H1 (cell line): ENCODE measurements at regions not wholly inside any gene's neighbourhood (a gene's known extent, or its start where the extent isn't known, plus 50 kb on each side); places are given as distances from the start of the nearest gene placed in this dataset.

Source experiments
- CTCF ChIA-PET: fragments of 300-600 bp; sonication (Branson Sonifier 250); formaldehyde crosslinking; loops from one replicate; lab custom pipeline; 2021; ENCODE audit not compliant: partially characterized antibody; lab: Charles Lee
- POLR2A ChIA-PET: fragments of 300-600 bp; sonication (Branson Sonifier 250); formaldehyde crosslinking; loops from one replicate; lab custom pipeline; 2021; ENCODE audit warnings: inconsistent platforms; ENCODE audit not compliant: partially characterized antibody; lab: Charles Lee
- DNase-seq, 2 experiments: peaks; one replicate each; pipeline versions ENCODE4 v3.0.0 to v3.0.0-alpha.2; 2010 to 2022; ENCODE audit warnings: low spot score in 2 of 2, low read depth in 1 of 2, mixed read lengths in 1 of 2
- FAIRE-seq: peaks from 2 replicates; lab custom pipeline; 2011; peaks lifted over from hg19 to GRCh38; lab: Jason Lieb, UNC
- H2AFZ ChIP-seq: 2 replicates; pipeline ENCODE4 v1.8.1; 2012; ENCODE audit warnings: low read length, inconsistent platforms
- H2AK5ac ChIP-seq: 2 replicates; pipeline ENCODE4 v1.6.1; 2013; ENCODE audit warnings: low read depth, low read length
- H2BK120ac ChIP-seq: replicated peaks from 2 replicates; pipeline ENCODE3; 2013; ENCODE audit warnings: low read depth, low read length, inconsistent platforms
- H2BK12ac ChIP-seq: 2 replicates; pipeline ENCODE4 v1.6.1; 2013; ENCODE audit warnings: low read depth, low read length
- H2BK15ac ChIP-seq: 2 replicates; pipeline ENCODE4 v1.6.1; 2013; ENCODE audit warnings: low read length
- H2BK20ac ChIP-seq: 2 replicates; pipeline ENCODE4 v1.6.1; 2013; ENCODE audit warnings: low read length
- H2BK5ac ChIP-seq: 2 replicates; pipeline ENCODE4 v1.6.1; 2013; ENCODE audit warnings: low read depth, low read length
- H3K14ac ChIP-seq: 2 replicates; pipeline ENCODE4 v1.6.1; 2013; ENCODE audit warnings: inconsistent platforms; ENCODE audit not compliant: insufficient read length
- H3K18ac ChIP-seq: 2 replicates; pipeline ENCODE4 v1.6.1; 2013; ENCODE audit warnings: low read length; ENCODE audit errors: extremely low read depth
- H3K23ac ChIP-seq: 2 replicates; pipeline ENCODE4 v1.6.1; 2013; ENCODE audit warnings: inconsistent platforms; ENCODE audit not compliant: insufficient read length
- H3K23me2 ChIP-seq: 2 replicates; pipeline ENCODE4 v1.6.1; 2013; ENCODE audit warnings: low read depth, low read length
- H3K27ac ChIP-seq: 2 replicates; pipeline ENCODE4 v1.6.1; 2011; ENCODE audit warnings: low read depth, low read length, inconsistent platforms
- H3K27me3 ChIP-seq, 4 experiments: replicated peaks in 1 of 4; 1 replicate in 1 of 4; 2 replicates in 3 of 4; pipeline versions ENCODE4 v1.6.1 to v1.8.1; 2011 to 2013; ENCODE audit warnings: low read length in 3 of 4, mild to moderate bottlenecking in 3 of 4, inconsistent platforms in 2 of 4, mixed read lengths in 2 of 4, moderate library complexity in 1 of 4; ENCODE audit not compliant: control insufficient read depth in 3 of 4, insufficient read depth in 3 of 4; ENCODE audit errors: extremely low read depth in 1 of 4
- H3K36me3 ChIP-seq, 4 experiments: 2 replicates each; pipeline versions ENCODE4 v1.6.1 to v1.8.1; 2011 to 2013; ENCODE audit warnings: mild to moderate bottlenecking in 4 of 4, low read length in 3 of 4, moderate library complexity in 2 of 4, control low read depth in 1 of 4, inconsistent platforms in 1 of 4; ENCODE audit not compliant: insufficient read depth in 4 of 4, control insufficient read depth in 2 of 4
- H3K4ac ChIP-seq: replicated peaks from 2 replicates; pipeline ENCODE3; 2013; ENCODE audit warnings: low read length, low read depth, mixed read lengths, inconsistent platforms; ENCODE audit not compliant: insufficient read length
- H3K4me1 ChIP-seq, 4 experiments: replicated peaks in 1 of 4; 1 replicate in 1 of 4; 2 replicates in 3 of 4; pipeline versions ENCODE4 v1.6.1 to v1.8.1; 2011 to 2013; ENCODE audit warnings: low read length in 3 of 4, inconsistent platforms in 2 of 4, mixed read lengths in 1 of 4; ENCODE audit not compliant: insufficient read depth in 4 of 4, control insufficient read depth in 3 of 4
- H3K4me2 ChIP-seq, 2 experiments: 2 replicates each; pipeline versions ENCODE4 v1.6.1 to v1.8.1; 2011 to 2013; ENCODE audit warnings: low read depth in 2 of 2, low read length in 2 of 2, control low read depth in 1 of 2, inconsistent platforms in 1 of 2, mild to moderate bottlenecking in 1 of 2; ENCODE audit not compliant: insufficient read depth in 1 of 2
- H3K4me3 ChIP-seq, 4 experiments: fragments of 200-600, 300-600 bp in 1 of 4; sonication (generic), shearing (Covaris generic), sonication (Bioruptor Twin) in 1 of 4; 2 replicates each; pipeline versions ENCODE4 v1.5.1 to v1.8.1; 2011 to 2016; ENCODE audit warnings: low read length in 4 of 4, low read depth in 3 of 4, control low read depth in 2 of 4, inconsistent platforms in 2 of 4, mild to moderate bottlenecking in 2 of 4, mixed read lengths in 1 of 4, moderate library complexity in 1 of 4; ENCODE audit not compliant: insufficient read depth in 2 of 4; ENCODE audit errors: extremely low read depth in 1 of 4
- H3K56ac ChIP-seq: replicated peaks from 2 replicates; pipeline ENCODE3; 2013; ENCODE audit warnings: low read depth, mild to moderate bottlenecking, mixed read lengths, low read length, inconsistent platforms; ENCODE audit not compliant: insufficient read length
- H3K79me1 ChIP-seq: 2 replicates; pipeline ENCODE4 v1.6.1; 2013; ENCODE audit warnings: low read depth, low read length, control low read depth
- H3K79me2 ChIP-seq, 2 experiments: 2 replicates each; pipeline versions ENCODE4 v1.6.1 to v1.8.1; 2012 to 2013; ENCODE audit warnings: low read length in 2 of 2, mild to moderate bottlenecking in 2 of 2, inconsistent platforms in 1 of 2; ENCODE audit not compliant: insufficient read depth in 2 of 2, control insufficient read depth in 1 of 2
- H3K9ac ChIP-seq, 4 experiments: replicated peaks in 1 of 4; 1 replicate in 1 of 4; 2 replicates in 3 of 4; pipeline versions ENCODE4 v1.6.1 to v1.8.1; 2011 to 2013; ENCODE audit warnings: low read depth in 3 of 4, low read length in 3 of 4, control low read depth in 2 of 4, mild to moderate bottlenecking in 2 of 4, moderate library complexity in 2 of 4, inconsistent platforms in 1 of 4; ENCODE audit errors: extremely low read depth in 1 of 4
- H3K9me3 ChIP-seq, 2 experiments: 2 replicates each; pipeline versions ENCODE4 v1.6.1 to v1.8.1; 2012 to 2013; ENCODE audit warnings: mild to moderate bottlenecking in 2 of 2, moderate library complexity in 2 of 2, control low read depth in 1 of 2, inconsistent platforms in 1 of 2, low read depth in 1 of 2, low read length in 1 of 2, mixed read lengths in 1 of 2; ENCODE audit not compliant: insufficient read depth in 2 of 2
- H4K20me1 ChIP-seq, 2 experiments: replicated peaks in 1 of 2; 2 replicates each; pipeline versions ENCODE3 to v1.8.1; 2011 to 2013; ENCODE audit warnings: inconsistent platforms in 2 of 2, low read length in 2 of 2, mild to moderate bottlenecking in 1 of 2; ENCODE audit not compliant: insufficient read depth in 2 of 2, control insufficient read depth in 1 of 2
- H4K5ac ChIP-seq: 2 replicates; pipeline ENCODE4 v1.6.1; 2013; ENCODE audit warnings: low read length, low read depth, mixed read lengths, inconsistent platforms; ENCODE audit not compliant: insufficient read length
- H4K8ac ChIP-seq: 2 replicates; pipeline ENCODE4 v1.8.0; 2013; ENCODE audit warnings: mild to moderate bottlenecking, moderate library complexity, low read length, inconsistent platforms; ENCODE audit not compliant: insufficient read depth; ENCODE audit errors: extremely low read depth
- H4K91ac ChIP-seq: replicated peaks from 2 replicates; pipeline ENCODE3; 2013; ENCODE audit warnings: low read length, mixed read lengths, inconsistent platforms; ENCODE audit not compliant: insufficient read length
- ASH2L ChIP-seq: fragments of 200-600, 300-600 bp; sonication (generic); IDR thresholded peaks from one replicate; pipeline ENCODE4 v1.7.1; 2017; ENCODE audit warnings: low read length
- ATF2 ChIP-seq: IDR thresholded peaks from 2 replicates; pipeline ENCODE4 v1.6.1; 2012; ENCODE audit warnings: low read length, inconsistent platforms
- ATF3 ChIP-seq: IDR thresholded peaks from 2 replicates; pipeline ENCODE4 v1.6.1; 2011; ENCODE audit warnings: low read depth, mild to moderate bottlenecking, low read length; ENCODE audit not compliant: insufficient read depth
- CREB1 ChIP-seq: IDR thresholded peaks from 2 replicates; pipeline ENCODE4 v1.6.1; 2012; ENCODE audit warnings: inconsistent platforms
- CTBP2 ChIP-seq: IDR thresholded peaks from 2 replicates; pipeline ENCODE4 v1.7.0; 2011; ENCODE audit warnings: borderline replicate concordance, mild to moderate bottlenecking, moderate library complexity, mixed read lengths, low read length; ENCODE audit not compliant: insufficient read depth, insufficient read length
- E2F6 ChIP-seq: IDR thresholded peaks from 2 replicates; pipeline ENCODE4 v1.6.1; 2012; ENCODE audit warnings: inconsistent platforms
- KDM1A ChIP-seq: fragments of 200-600, 300-600 bp; sonication (generic); IDR thresholded peaks from 2 replicates; pipeline ENCODE4 v1.7.1; 2016; ENCODE audit warnings: mild to moderate bottlenecking, low read length, borderline replicate concordance
- PHF8 ChIP-seq: fragments of 200-600 bp; sonication (generic); conservative IDR thresholded peaks from 2 replicates; pipeline ENCODE4 v1.7.1; 2012; ENCODE audit warnings: low read depth, mild to moderate bottlenecking, inconsistent platforms, low read length, moderate library complexity
- RFX5 ChIP-seq: IDR thresholded peaks from 2 replicates; pipeline ENCODE4 v1.6.1; 2011; ENCODE audit warnings: low read depth, low read length, improper control_type of control experiment, borderline replicate concordance
- RNF2 ChIP-seq: fragments of 200-900, 300-1000 bp; sonication (generic); IDR thresholded peaks from 2 replicates; pipeline ENCODE4 v1.7.1; 2016; ENCODE audit warnings: borderline replicate concordance, low read depth, mild to moderate bottlenecking, antibody characterized with exemption, low read length; ENCODE audit not compliant: poor library complexity, severe bottlenecking; ENCODE audit errors: missing control alignments
- TCF12 ChIP-seq: IDR thresholded peaks from 2 replicates; pipeline ENCODE4 v1.6.1; 2011; ENCODE audit warnings: low read depth, mild to moderate bottlenecking, low read length
- whole genome bisulfite sequencing, 2 experiments: shearing (Covaris generic) in 1 of 2; methylation state at CpG; one replicate each; pipeline versions ENCODE4 v1.1.6 to v1.1.7; 2013 to 2015; ENCODE audit warnings: low lambda C conversion rate in 2 of 2, mixed read lengths in 2 of 2, inconsistent platforms in 1 of 2, low coverage in 1 of 2, missing lambda C conversion rate in 1 of 2; ENCODE audit not compliant: insufficient replicate concordance in 2 of 2, insufficient coverage in 1 of 2, insufficient read length in 1 of 2; ENCODE audit errors: extremely low coverage in 1 of 2, missing lambda C conversion rate in 1 of 2; 5-methylcytosine and 5-hydroxymethylcytosine counted together

GRCh38 chrX:15017491-15017890 lies 144.3 kb downstream of the MOSPD2 start:
- Histone ChIP-seq H4K91ac (no peak overlapping the region), H3K36me3 (no peaks in the 10 kb centered on the region), H2BK5ac (no peak overlapping the region), H3K79me2 (no peaks in the 10 kb centered on the region), H3K79me1 (no peaks in the 10 kb centered on the region), H3K18ac (no peak overlapping the region), H3K9ac (no peak overlapping the region), H3K4ac (no peak overlapping the region), H4K8ac (no peak overlapping the region), H3K23me2 (no peaks in the 10 kb centered on the region), H3K23ac (no peak overlapping the region), H3K14ac (no peak overlapping the region), H3K4me1 (no peaks in the 10 kb centered on the region), H2BK120ac (no peak overlapping the region), H2BK15ac (no peak overlapping the region), H3K27me3 (no peaks in the 10 kb centered on the region), H3K56ac (no peak overlapping the region), H4K20me1 (no peaks in the 10 kb centered on the region), H3K4me2 (no peak overlapping the region), H3K27ac (no peak overlapping the region), H4K5ac (no peak overlapping the region), H3K4me3 (no peak overlapping the region), H2BK12ac (no peak overlapping the region), H2AK5ac (no peak overlapping the region), H2BK20ac (no peak overlapping the region), H3K9me3 (no peaks in the 10 kb centered on the region), H2AFZ (no peak overlapping the region)
- FAIRE-seq (no peak), DNase-seq (no peak)
- ChIA-PET CTCF (no interaction called here), POLR2A (no interaction called here)
- WGBS, 2 experiments: 89% methylated on average over 3 of the region's 3 CpGs; no CpG with 5 or more reads in 1 of the 2 experiments
- no peak for TF ChIP-seq CTBP2
- TF ChIP-seq ATF2: no peak
- no peak for TF ChIP-seq ATF3
- no peak for TF ChIP-seq RNF2
- TF ChIP-seq RFX5: no peak
- no peak for TF ChIP-seq KDM1A
- no peak for TF ChIP-seq CREB1
- TF ChIP-seq ASH2L: no peak
- TF ChIP-seq PHF8: no peak
- no peak for TF ChIP-seq TCF12
- TF ChIP-seq E2F6: no peak
